Left ventricle myocardium superior (tissue), 1 donor: ENCODE measurements at regions not wholly inside any gene's neighbourhood (a gene's known extent, or its start where the extent isn't known, plus 50 kb on each side); places are given as distances from the start of the nearest gene placed in this dataset.

Source experiments
- ATAC-seq: fragments of 200-7000 bp; cut with Tn5 transposase; one replicate; pipeline ENCODE4 v1.9.1; 2020; ENCODE audit warnings: mild to moderate bottlenecking, moderate library complexity
- DNase-seq: peaks from one replicate; pipeline ENCODE4 v3.0.0-alpha.2; 2020
- intact Hi-C: fragments of 100-400 bp; cut with micrococcal nuclease; formaldehyde crosslinking; loops from one replicate; pipeline ENCODE4 v1.11.0; 2022
- donor health status: DM: no; HTN: yes; CAD: no; lungs with severe emphysema.

DNA sequence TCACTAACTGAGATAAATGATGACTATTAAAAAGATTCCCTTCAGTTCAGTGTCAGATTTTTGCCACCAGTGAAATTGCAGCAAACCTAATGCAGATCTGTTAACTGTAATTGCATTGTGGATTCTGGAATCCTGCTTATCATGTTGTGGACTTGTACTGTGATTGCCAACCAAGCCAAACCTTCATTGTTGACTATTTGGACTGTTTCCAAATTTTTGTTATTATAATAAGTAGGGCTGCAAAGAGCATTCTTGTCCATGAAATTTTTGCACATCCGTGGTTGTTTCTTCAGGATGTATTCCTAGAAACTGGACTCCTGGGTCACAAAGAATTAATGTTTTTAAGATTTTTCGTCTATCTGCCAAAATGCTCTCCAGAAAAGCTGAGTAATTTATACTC lies 281.6 kb upstream of the ZMIZ1 start:
- intact Hi-C loops = no loop called here
- ATAC-seq (no peak), DNase-seq (no peak)

DNA sequence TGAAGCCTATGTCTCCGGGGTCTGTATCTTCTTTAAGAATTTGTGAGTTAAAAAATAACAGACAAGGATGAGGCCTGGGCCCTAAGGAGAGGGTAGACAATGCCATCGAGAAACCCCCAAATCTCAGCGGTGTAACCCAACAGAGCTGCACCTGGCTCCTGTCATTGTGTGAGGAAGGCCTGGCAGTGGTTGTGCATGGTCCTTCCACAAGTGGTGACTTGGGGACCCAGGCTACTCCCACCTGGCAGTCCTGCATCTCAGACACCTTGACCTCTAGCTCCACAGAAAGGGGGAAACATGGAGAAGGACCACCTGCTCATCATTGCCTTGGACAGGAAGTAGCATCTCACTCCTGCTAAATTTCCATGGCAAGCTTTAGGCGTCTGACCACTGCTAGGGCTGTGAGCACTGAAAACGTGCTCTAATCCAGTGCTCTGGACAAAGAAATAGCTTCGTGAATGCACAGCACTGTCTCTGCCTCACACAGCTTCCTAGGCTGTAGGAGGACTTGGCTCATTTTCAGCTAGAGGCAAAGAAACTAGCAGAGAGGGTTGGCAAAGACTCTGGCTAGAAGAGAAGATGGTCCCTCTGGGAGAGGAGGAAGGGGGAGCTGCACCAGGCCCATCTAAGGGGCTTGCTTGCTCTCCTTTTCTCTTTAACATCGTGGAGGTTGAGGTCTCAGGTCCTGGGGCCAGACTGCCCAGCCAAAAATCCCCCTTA lies 273.9 kb upstream of the ZMIZ1 start:
- no peak for DNase-seq
- intact Hi-C loops = no loop called here
- ATAC-seq = no peak

DNA sequence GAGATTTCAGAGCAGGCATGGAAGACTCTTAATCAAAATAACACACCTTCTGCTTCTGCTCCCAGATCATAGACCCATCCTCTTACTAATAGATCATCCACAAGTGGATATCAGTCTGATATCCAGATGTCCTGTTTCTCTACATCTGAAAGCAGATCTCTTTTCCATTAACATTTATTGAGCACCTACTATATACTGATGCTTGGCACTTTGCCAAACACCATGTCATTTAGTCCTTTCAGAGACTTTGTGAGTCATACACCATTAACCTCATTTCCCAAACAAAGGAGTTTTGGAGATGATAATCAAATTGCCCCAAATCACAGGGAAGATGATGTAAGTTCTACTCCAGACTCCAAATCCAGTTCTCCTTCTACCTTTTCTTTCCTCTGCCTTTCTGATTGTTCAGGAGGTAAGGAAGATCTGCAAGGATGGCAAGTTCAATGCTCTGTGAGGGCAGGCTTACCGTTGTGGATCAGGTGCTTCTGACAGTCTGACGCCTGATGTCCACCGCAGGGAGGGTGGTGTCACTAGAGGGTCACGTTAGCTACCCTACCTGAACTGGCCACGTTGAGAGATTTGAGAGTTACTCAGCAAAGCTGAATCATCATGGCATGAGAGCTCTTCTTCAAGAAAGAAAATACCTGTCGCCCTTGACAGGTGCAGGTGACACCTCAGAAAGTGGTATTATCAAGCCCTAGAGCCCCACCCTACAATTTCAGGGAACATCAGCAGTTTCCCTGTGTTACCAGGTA lies 269.6 kb upstream of the ZMIZ1 start:
- intact Hi-C loops = no loop called here
- DNase-seq (no peak), ATAC-seq (no peak)

DNA sequence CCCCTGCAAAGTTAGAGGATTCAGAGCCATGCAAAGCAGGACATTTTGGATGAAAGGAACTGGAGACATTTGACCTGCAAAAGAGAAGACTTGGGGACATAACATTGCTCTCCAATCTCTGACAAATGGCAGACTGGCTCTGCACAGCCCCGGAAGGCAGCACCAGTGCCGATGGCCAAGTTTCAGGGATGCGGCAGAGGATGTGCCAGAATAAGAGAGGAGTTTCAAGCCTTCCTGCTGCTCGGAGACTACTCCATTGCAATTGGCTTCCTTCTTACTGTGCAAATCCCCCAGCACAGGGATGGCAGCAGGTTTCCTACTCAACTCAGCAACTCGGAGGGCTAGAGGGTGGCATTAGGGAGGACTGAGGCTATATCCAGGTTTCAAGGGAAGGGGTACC lies 268.8 kb upstream of the ZMIZ1 start:
- ATAC-seq = no peak
- intact Hi-C loops = no loop called here
- DNase-seq = no peak

DNA sequence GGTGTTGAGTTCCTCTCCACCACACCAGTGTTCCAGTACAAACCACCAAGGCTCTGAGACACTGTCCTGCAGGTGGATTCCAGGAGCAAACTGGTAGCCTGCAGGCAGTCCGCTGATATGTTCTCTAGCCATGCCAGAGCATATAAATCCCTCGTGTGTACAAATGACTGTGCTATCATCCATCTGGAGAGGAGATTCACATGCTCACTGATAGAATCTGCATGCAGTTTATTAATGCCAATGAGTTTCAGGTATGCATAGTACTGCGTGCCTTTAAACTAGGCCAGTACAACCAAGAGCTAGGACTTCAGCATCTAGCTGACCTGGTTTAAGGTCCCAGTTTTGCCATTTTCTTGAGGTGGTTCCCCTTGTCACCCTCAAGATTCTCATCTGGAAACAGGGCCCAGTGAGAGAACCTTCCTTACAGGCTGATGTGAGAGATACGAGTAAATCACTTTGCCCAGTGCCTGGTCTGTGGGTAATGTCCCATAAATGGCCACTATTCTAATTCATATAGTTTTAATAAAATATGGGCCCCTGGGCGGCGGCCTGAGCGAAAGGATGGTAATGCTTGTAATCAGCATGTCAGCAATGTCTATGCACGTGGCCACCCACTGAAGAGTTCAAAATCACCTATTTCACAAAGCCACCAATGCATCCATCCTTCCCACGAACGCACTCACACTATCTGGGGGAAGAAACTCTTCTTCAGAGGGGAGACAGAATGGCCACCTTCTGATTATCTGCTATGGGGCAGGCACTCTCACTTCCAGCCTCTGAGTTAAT lies 268.0 kb upstream of the ZMIZ1 start:
- no peak for DNase-seq
- ATAC-seq = no peak
- intact Hi-C loops = no loop called here

DNA sequence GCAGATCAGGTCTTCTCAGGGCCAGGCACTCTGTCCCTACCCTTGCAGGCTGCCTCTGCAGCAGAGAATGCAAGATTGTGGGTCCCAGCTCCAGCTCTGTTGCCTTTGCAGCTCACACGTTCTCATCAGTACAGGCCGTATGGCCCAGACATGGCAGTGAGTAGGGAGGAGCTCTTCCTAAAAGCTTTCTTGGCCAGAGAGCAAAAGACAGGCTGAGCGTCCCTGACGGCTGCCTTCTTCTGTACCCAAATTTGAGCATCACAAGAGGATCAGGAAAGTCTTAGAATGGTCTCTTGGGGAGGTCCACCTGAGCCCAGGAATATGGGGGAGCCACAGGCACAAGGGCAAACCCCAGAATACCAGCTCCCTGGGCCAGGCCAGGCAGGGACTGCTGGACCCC lies 266.3 kb upstream of the ZMIZ1 start:
- DNase-seq (no peak), ATAC-seq (no peak)
- intact Hi-C loops = no loop called here

DNA sequence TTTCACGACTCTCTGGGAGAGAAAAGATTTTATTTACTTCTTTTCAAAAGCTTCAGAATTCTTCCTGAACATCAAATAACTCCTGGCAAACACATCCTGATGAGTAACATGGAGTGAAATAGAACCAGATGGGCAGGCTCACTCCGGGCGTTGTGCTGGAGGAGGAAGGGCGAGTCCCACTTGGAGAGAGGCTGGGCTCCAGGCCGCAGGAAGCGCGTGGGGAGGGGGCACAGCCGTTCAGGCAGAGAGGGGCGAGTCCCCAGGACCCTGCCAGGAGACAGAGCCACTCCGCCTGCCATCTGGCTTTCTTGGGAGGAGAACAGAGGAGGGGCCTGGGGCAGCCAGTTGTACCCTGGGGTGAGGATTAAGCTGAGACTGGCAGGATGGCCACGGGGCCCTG lies 265.9 kb upstream of the ZMIZ1 start:
- peak; percentile 79 for DNase-seq
- intact Hi-C loops = no loop called here
- peak; percentile 46 for ATAC-seq

DNA sequence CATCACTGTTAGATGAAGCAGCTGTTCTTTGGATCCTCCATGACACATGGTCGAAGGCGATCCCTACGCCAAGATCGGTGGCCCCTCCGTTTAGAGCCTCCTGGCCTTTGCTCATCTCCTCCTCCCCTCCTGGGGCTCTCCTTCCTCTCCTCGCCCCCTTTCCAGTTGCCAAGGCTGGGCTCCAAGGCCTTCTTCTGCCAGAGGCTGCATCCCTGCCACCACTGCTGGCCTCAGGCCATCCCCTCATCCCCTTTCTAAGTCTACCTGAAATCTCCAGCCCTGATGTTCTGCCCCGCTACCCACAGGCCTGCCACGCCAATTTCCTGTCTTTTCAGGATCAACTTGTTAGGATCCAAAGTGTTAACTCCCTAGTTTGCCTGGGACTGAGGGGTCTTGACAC lies 265.1 kb upstream of the ZMIZ1 start:
- intact Hi-C loops = no loop called here
- ATAC-seq (no peak), DNase-seq (no peak)

DNA sequence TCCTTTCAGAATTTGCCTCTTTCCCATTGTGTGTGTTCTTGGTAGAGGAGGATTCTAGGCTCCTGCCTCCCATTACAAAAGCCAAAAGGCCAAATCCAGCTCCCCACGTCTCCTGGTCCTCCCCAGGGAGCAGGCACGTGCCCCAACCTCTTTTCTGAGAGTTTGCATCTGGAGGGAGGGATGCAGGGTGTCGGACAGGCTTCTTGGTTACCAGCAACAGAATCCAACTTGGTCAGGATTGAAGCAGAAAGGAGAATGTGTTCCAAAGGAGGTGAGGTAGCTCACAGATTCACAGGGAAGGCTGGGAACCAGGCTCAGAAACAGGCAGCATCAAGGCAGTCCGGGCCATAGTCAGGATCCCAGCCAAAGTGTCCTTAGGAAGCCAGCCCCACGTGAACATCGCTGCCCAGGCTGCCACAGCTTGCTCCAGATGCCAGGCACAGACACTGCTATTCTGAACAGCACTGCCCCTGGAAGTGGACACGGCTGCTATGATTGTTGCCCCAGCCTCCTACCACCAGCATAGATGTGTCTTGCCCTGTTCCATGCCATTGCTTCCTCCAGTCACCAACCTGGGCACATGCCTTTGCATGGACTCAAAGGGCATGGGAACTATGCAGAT lies 264.2 kb upstream of the ZMIZ1 start:
- ATAC-seq (peak; percentile 67), DNase-seq (peak; percentile 77)
- intact Hi-C loops = no loop called here

DNA sequence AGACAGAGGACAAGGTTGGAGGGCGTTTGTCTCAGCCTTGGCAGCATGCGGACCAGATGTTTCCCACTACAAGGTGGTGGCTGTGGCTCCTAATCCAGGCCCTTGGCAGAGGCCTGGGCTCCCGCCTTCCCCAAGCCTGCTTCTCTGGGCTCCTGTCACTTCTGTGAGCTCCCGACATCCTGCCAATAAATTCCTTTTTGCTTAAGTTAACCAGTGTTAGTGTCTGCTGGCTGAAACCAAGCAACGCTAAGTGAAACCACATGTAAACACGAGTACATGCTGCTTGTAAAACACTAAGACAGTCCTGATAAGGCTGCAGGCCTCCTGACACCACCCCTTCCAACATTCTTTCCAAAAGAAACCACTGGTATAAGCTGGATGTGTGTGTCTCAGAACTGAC lies 263.6 kb upstream of the ZMIZ1 start:
- intact Hi-C loops = no loop called here

DNA sequence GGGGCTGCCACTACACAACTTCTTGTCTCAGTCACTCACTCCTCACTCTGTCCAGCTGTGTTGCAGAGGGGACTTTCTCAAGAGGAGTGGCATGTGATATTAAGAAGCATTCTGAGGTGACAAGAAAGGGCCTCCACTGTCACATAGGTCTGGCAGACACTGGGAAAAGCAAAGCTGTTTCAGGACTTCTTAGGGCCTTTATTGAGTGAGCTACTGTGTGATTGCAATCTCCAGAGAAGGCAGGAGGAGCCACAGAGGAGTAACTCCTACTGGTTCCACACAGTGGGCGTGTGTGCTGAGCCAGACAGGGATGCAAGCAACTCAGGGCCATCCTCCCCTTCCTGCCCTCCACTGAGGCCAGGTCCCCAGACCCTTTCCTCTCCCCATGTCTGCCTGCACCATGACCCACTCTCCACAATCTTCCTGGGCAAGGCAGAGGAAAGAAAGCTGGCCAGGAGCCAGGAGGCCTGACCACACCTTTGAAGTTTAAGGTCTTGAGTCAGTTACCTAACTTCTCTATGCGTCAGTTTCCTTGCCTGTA lies 262.0 kb upstream of the ZMIZ1 start:
- intact Hi-C loops = no loop called here
- DNase-seq = no peak
- ATAC-seq = no peak

More for the DNA sequence above, 263.6 kb upstream of the ZMIZ1 start:
- ATAC-seq (peak; percentile 92), DNase-seq (peak; percentile 88)

DNA sequence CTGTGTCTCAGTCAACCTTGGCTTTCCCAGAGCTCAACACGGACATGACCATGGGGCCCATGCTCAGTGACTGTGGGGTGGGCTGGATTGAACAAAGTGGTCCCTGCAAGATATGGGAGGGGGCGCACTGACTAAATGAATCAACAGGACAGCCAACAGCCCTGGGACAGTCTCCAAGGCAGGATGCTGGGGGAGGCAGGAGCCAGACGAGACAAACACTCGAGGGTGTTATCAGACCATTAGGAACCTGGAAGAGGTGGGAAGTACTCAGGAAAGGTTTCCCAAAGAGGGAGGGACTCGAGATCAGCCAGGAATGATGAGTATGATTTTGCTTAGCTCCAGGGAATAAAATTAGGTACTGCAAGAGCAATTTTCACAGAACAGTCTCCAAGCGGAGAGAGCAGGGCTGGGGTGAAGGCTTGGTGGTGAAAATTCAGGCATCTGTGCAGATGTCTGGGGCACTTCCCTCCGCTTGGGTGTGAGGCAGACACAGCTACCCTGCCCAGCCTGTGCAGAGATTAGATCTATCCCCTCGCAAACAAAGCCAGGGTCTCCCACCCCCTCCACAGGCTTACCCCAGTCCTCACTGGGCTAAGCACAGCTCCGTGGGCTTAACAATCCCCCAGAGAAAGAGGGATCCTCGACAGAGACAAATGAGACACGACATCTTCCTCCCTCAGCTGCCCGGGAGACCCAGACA lies 261.1 kb upstream of the ZMIZ1 start:
- intact Hi-C loops = no loop called here
- ATAC-seq = no peak

DNA sequence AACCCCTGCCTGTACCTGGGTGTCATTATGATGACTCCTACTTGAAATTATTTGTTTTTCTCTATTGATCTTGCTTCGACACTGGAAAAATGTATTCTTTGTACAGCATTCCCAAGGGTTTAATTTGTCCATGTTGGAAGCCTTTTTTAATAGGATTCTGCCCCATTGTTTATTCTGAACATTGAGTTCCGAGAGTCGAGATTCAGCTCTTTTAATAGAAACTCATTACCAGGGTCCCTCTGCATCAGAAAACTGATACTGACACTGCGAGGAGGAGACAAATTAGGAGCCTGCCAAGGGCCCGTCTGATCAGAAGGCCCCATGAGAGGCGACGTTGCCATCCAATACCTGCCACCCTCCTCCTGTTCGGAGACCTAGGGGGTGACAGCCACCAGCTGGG lies 260.5 kb upstream of the ZMIZ1 start:
- ATAC-seq (no peak), DNase-seq (no peak)
- intact Hi-C loops = no loop called here

More for the DNA sequence above, 261.1 kb upstream of the ZMIZ1 start:
- DNase-seq = no peak

DNA sequence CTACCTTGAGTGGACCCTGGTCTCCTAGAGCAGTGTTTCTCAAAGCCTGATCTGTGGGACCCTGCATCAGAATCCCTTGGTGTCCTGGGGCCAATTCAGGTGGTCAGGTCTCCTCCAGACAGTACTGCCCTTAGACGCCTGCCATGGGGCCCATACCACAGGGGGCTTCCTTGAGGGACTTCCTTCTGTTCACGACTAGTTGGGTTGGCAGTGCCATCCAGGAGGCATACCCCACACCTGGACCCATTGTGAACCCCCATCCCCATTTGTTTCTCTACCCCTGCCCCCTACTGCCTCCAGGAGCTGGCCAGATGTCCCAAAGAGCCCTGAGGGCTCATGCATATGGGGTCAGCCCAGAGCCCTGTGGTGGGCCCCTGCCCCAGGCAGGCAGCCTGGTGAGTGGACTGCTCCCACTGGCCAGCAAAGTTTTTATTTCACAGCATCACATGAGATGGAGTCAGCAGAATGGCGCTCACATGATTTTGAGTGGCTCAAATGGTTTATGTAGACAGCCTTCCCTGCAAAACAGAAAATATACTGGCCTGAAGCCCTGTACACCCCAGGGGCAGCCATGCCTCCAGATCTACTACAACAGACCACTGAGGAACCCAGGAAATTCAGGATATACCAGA lies 259.9 kb upstream of the ZMIZ1 start:
- intact Hi-C loops = no loop called here
- ATAC-seq = no peak
- no peak for DNase-seq

DNA sequence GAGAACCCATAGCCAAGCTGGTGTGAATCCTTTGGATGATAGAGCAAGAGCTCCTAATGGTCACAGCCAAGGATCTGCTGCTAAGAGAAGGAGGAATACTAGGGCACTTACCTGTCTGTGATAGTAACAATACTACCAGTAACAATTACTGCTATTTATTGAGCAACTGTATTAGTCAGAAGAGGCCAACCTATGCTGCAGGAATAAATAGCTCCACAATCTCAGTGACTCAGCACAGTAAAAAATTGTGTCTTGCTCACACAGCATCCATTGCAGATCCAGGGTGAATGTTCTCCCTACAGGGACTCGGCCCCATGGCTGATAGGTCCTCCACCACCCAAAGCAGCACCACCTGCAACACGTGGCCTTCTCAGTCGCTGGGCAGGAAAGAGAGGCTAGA lies 257.6 kb upstream of the ZMIZ1 start:
- ATAC-seq (no peak), DNase-seq (no peak)
- intact Hi-C loops = no loop called here

DNA sequence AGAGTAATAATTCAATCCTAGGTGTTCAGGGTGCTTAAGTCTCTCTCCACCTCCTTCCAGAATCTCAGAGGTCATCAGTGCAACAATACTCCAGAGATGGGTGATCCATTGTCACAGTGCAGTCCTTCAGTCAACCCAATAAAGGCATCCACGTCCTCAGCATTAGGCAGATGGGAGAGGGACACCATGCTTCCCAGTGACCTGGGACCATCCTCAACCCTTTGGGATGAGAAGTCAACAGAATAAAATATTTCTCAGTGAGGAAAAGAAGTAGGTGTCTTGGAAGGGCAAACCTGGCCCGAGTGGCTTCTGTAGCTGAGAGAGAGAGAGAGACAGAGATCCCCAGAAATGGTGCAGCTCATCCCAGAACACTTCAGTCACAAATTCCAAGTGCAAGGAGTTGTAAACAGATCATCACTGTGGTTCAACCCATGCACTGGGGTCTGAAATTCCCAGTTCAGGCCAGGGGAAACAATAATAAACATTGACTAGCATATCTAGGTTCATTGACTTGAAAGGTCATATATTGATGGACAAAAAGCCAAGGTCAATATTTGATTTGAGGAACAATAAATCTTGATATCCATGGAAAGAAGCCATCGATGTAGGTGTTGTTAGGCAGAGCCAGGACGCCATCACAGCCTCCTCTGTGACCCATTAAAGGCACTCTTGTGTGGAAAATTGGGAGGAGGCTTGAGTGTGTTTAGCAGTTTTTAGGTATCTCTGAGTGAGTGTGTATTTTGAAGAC lies 256.0 kb upstream of the ZMIZ1 start:
- ATAC-seq (no peak), DNase-seq (no peak)
- intact Hi-C loops = no loop called here

DNA sequence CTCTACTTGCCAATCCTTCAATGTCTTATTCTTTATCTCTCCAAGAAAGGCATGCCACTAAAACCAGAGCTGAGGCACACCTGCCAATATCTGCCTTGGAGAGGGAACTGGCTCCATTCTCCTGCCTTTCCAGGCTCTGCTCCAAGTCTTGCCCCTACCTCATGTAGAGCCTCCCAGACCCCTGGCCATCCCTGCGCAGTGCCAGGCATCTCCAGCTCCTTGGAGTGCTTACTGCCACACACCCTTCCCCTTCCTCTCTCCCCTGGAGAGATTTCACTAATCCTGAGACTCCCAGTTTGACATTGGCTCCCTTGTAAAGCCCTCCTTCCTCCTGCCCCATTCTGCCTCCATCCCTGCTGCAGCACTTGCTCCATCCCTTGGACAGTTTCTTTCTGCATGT lies 255.2 kb upstream of the ZMIZ1 start:
- DNase-seq (no peak), ATAC-seq (no peak)
- intact Hi-C loops = no loop called here

DNA sequence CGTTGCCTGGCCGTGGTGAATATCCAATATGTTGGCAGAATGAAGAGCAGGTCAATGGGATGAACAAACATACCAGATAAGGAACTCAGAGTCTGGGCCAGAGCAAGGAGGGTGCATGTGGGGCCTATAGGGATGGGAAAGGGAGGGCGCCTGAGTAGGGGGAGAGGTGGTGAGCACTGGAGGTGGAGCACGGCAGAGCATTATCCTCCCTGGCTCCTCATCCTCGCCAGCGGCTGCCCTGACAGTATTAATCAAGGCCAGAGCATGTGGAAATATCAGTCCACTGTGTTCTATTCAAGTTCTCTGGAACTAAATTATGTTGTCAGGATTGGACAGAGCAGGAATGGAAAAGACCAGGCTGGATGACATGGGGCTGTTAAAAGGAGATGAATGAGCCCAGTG lies 254.8 kb upstream of the ZMIZ1 start:
- DNase-seq (no peak), ATAC-seq (no peak)
- intact Hi-C loops = no loop called here
